ENCODE measurements at regions not wholly inside any gene's neighbourhood (a gene's known extent, or its start where the extent isn't known, plus 50 kb on each side); places are given as distances from the start of the nearest gene placed in this dataset.

DNA sequence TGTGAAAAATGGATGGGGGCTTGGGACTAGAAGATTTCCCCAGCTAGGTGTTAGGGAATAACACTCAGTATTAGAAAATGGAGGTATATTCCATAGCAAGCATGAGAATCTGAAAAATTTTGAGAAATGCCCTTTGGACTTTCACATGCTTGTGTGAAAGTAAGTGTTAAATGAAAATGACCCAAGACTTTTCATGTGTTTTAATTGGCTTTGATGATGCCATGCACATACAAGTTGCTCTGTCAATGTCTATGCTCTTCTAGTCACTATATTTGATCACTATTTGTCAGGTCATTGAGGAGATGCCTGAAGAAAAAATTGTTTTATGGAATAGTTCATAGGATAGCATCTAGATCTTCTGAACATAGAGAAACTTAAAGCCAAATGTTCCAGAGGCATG is 147.6 kb downstream of the SH2D1A start:
- Histone ChIP-seq H3K79me2 (ENCODE audit: insufficient read depth, low read length) (no peaks in the 10 kb centered on the region), H3F3A (ENCODE audit: low read depth) (no peaks in the 10 kb centered on the region), H3K9me3 (ENCODE audit: insufficient read depth, low read depth, low read length) (no peaks in the 10 kb centered on the region), H3K4me1 (ENCODE audit: insufficient read depth, low read length, poor library complexity, severe bottlenecking) (no peaks in the 10 kb centered on the region), H2AFZ (ENCODE audit: low read length) (no peak overlapping the region), H3K4me2 (ENCODE audit: low read depth, low read length, poor library complexity, severe bottlenecking) (no peak overlapping the region), H3K4me3 (ENCODE audit: low read length, poor library complexity, severe bottlenecking) (no peak overlapping the region), H3K36me3 (ENCODE audit: insufficient read depth, low read length) (no peaks in the 10 kb centered on the region), H3K27me3 (ENCODE audit: insufficient read depth, low read length, poor library complexity, severe bottlenecking) (no peaks in the 10 kb centered on the region), H4K20me1 (ENCODE audit: insufficient read depth, low read length, poor library complexity, severe bottlenecking) (no peaks in the 10 kb centered on the region), H3K9ac (ENCODE audit: low read depth, low read length, poor library complexity, severe bottlenecking) (no peak overlapping the region), H3K9me2 (replicated peaks; ENCODE audit: low read depth, low read length) (no peaks in the 10 kb centered on the region)
- TF ChIP-seq EZH2phosphoT487 (IDR thresholded peaks at IDR 0.05; ENCODE audit: borderline replicate concordance) (no peak), CTCF (conservative IDR thresholded peaks at IDR 0.05; ENCODE audit: low read length) (no peak)

GRCh38 chrX:124497386-124497785 is 151.0 kb downstream of the SH2D1A start:
- TF ChIP-seq CTCF (conservative IDR thresholded peaks at IDR 0.05; ENCODE audit: low read length) (no peak), EZH2phosphoT487 (IDR thresholded peaks at IDR 0.05; ENCODE audit: borderline replicate concordance) (no peak)
- Histone ChIP-seq H3K9ac (ENCODE audit: low read depth, low read length, poor library complexity, severe bottlenecking) (no peak overlapping the region), H3K9me3 (ENCODE audit: insufficient read depth, low read depth, low read length) (no peaks in the 10 kb centered on the region), H3K4me2 (ENCODE audit: low read depth, low read length, poor library complexity, severe bottlenecking) (no peak overlapping the region), H3K4me1 (ENCODE audit: insufficient read depth, low read length, poor library complexity, severe bottlenecking) (no peaks in the 10 kb centered on the region), H3K79me2 (ENCODE audit: insufficient read depth, low read length) (no peaks in the 10 kb centered on the region), H3K4me3 (ENCODE audit: low read length, poor library complexity, severe bottlenecking) (no peak overlapping the region), H4K20me1 (ENCODE audit: insufficient read depth, low read length, poor library complexity, severe bottlenecking) (no peaks in the 10 kb centered on the region), H3K27me3 (ENCODE audit: insufficient read depth, low read length, poor library complexity, severe bottlenecking) (no peaks in the 10 kb centered on the region), H3K9me2 (replicated peaks; ENCODE audit: low read depth, low read length) (no peaks in the 10 kb centered on the region), H3F3A (ENCODE audit: low read depth) (no peaks in the 10 kb centered on the region), H2AFZ (ENCODE audit: low read length) (no peak overlapping the region), H3K36me3 (ENCODE audit: insufficient read depth, low read length) (no peaks in the 10 kb centered on the region)

- Histone ChIP-seq H3F3A (ENCODE audit: low read depth) (no peaks in the 10 kb centered on the region), H3K4me2 (ENCODE audit: low read depth, low read length, poor library complexity, severe bottlenecking) (no peak overlapping the region), H3K27me3 (ENCODE audit: insufficient read depth, low read length, poor library complexity, severe bottlenecking) (no peaks in the 10 kb centered on the region), H3K79me2 (ENCODE audit: insufficient read depth, low read length) (no peaks in the 10 kb centered on the region), H3K36me3 (ENCODE audit: insufficient read depth, low read length) (no peaks in the 10 kb centered on the region), H3K4me3 (ENCODE audit: low read length, poor library complexity, severe bottlenecking) (no peak overlapping the region), H3K4me1 (ENCODE audit: insufficient read depth, low read length, poor library complexity, severe bottlenecking) (no peaks in the 10 kb centered on the region), H3K9me3 (ENCODE audit: insufficient read depth, low read depth, low read length) (no peaks in the 10 kb centered on the region), H2AFZ (ENCODE audit: low read length) (no peak overlapping the region), H3K9ac (ENCODE audit: low read depth, low read length, poor library complexity, severe bottlenecking) (no peak overlapping the region), H3K9me2 (replicated peaks; ENCODE audit: low read depth, low read length) (no peaks in the 10 kb centered on the region), H4K20me1 (ENCODE audit: insufficient read depth, low read length, poor library complexity, severe bottlenecking) (no peaks in the 10 kb centered on the region)
- TF ChIP-seq CTCF (conservative IDR thresholded peaks at IDR 0.05; ENCODE audit: low read length) (no peak), EZH2phosphoT487 (IDR thresholded peaks at IDR 0.05; ENCODE audit: borderline replicate concordance) (no peak)
Observed at GRCh38 chrX:124501586-124501985, 155.2 kb downstream of the SH2D1A start.
